IPS-15b (cell line): ENCODE measurements at regions not wholly inside any gene's neighbourhood (a gene's known extent, or its start where the extent isn't known, plus 50 kb on each side); places are given as distances from the start of the nearest gene placed in this dataset.

ENCODE experiments used
- H3K27me3 ChIP-seq: one replicate; pipeline ENCODE4 v1.6.1; 2013; ENCODE audit warnings: low read length; ENCODE audit not compliant: control insufficient read depth, insufficient read depth
- H3K36me3 ChIP-seq: one replicate; pipeline ENCODE4 v1.6.1; 2013; ENCODE audit warnings: low read length; ENCODE audit not compliant: control insufficient read depth, insufficient read depth
- H3K4me1 ChIP-seq: one replicate; pipeline ENCODE4 v1.6.1; 2013; ENCODE audit warnings: mild to moderate bottlenecking, low read length; ENCODE audit not compliant: control insufficient read depth, insufficient read depth
- H3K4me3 ChIP-seq: one replicate; pipeline ENCODE4 v1.5.1; 2013; ENCODE audit warnings: low read depth, low read length
- H3K9ac ChIP-seq: one replicate; pipeline ENCODE4 v1.6.1; 2013; ENCODE audit warnings: low read depth, mild to moderate bottlenecking, low read length
- H3K9me3 ChIP-seq: one replicate; pipeline ENCODE4 v1.6.1; 2013; ENCODE audit warnings: mild to moderate bottlenecking, low read length; ENCODE audit not compliant: control insufficient read depth, insufficient read depth

DNA sequence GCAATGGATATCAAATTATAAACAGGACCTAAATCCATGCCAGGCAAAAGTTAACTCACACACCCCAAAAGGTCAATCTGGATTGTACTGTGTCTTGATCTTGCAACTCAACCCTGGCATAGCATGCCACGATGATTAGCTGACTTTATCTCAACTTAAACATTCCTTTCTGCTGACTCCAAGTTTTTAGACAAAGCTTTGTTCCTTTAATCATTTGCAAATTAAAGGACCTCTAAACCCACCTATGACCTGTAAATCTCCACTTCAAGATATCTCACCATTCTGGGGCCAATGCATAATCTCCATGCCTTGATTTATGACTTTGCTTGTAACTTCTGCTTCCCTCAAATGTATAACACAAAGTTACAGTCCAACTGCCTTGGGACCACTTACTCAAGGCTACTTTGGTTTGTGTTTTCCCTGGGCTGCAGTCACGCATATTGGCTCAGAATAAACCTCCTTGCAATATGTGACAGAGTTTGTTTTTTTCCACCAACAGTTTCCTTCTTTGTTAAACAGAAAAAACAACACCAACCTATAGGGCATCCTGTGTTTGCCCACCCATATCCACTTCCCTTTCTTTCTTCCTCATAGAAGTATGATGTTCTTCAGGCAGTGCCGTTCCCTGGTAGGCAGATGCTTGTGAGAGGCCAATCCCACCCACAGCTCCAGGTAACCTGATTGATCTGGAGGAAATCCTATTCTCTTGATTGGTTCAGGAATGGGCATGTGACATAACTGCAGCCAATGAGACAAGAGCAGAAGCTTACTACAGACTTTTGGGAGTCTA, 390.6 kb upstream of the ERCC4 start:
- H3K4me1 ChIP-seq: no peaks in the 10 kb centered on the region
- no peaks in the 10 kb centered on the region for H3K9me3 ChIP-seq
- H3K27me3 ChIP-seq: no peaks in the 10 kb centered on the region
- no peak overlapping the region for H3K9ac ChIP-seq
- H3K4me3 ChIP-seq: no peak overlapping the region
- H3K36me3 ChIP-seq: no peaks in the 10 kb centered on the region

DNA sequence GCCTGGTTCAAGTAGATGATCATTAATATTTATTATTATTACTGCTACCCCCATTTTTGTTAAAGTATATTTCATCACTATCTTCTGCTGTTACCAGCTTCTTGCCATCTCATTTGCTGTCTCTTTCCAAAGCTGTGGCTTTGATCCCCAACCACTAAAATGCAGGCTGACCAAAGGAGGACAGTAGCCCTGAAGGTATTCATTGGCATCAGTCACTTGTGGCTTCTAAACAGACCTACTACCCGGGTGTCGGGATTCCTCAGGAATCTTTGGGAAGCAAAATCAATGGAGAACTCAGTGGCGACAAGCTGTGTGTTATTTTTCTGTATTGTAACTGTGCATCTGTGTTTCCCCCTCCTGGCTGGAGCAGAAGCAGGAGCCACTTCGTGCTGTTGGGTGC, 379.2 kb upstream of the ERCC4 start:
- Histone ChIP-seq H3K4me1 (no peaks in the 10 kb centered on the region), H3K36me3 (no peaks in the 10 kb centered on the region), H3K9ac (no peak overlapping the region), H3K27me3 (no peaks in the 10 kb centered on the region), H3K4me3 (no peak overlapping the region), H3K9me3 (no peaks in the 10 kb centered on the region)

DNA sequence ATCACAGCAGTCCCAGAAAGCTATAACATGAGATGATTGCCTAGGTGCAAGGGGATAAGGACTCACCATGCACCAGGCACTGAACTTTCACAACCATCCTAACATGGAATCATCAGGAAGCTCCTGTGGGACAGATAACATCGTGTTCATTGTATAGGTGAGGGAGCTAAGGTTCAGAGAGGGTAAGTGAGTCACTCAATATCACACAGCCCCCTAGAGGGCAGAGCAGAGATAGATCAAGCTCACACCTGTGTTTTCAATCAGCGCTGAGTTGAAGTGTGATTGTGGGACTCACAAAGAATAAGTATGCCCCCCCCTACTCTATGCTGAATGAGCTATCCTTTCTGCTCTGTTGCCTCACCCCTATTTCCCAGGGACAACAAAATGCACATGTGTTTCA, 377.7 kb upstream of the ERCC4 start:
- Histone ChIP-seq H3K27me3 (no peaks in the 10 kb centered on the region), H3K36me3 (no peaks in the 10 kb centered on the region), H3K9me3 (no peaks in the 10 kb centered on the region), H3K4me1 (no peaks in the 10 kb centered on the region), H3K9ac (no peak overlapping the region), H3K4me3 (no peak overlapping the region)

DNA sequence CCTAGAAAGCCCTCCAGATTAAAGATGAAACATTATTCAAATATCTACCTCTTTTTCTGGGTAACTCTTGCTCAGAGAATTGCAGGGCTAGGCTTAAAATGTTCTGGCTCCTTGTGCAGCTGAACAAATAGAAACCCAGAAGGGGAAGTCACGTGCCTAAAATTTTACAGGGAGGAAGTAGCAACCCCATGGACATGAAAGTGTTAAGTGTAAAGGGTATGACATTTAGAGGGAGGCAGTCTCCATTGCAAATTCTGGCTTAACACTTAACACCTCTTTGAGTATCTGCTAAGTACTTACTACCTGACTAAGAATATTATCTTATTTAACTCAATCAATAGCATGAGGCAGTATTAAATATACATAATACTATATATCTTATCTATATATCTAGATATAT, 376.1 kb upstream of the ERCC4 start:
- H3K4me1 ChIP-seq: no peaks in the 10 kb centered on the region
- no peak overlapping the region for H3K4me3 ChIP-seq
- no peaks in the 10 kb centered on the region for H3K36me3 ChIP-seq

DNA sequence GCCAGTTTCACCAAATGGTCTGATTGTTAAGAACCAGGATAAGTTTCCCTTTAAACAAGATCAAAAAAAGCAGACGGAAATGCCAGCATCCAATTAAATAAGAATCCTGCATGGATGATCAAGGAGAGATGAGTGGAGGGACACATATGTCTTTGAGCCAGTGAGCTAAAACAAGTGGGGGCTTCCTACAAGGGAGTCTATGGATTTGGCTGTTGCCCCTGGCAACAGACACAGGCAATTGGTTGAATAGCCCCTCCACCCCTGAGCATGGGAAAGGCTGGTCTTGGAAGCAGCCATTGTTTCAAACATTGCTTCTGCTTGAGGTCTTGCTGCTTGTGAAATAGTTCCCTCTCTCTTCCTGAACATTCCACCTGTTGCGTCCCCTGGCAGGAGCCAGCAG, 374.7 kb upstream of the ERCC4 start:
- H3K36me3 ChIP-seq: no peaks in the 10 kb centered on the region

More for the DNA sequence above, 376.1 kb upstream of the ERCC4 start:
- Histone ChIP-seq H3K9ac (no peak overlapping the region), H3K27me3 (no peaks in the 10 kb centered on the region), H3K9me3 (no peaks in the 10 kb centered on the region)

DNA sequence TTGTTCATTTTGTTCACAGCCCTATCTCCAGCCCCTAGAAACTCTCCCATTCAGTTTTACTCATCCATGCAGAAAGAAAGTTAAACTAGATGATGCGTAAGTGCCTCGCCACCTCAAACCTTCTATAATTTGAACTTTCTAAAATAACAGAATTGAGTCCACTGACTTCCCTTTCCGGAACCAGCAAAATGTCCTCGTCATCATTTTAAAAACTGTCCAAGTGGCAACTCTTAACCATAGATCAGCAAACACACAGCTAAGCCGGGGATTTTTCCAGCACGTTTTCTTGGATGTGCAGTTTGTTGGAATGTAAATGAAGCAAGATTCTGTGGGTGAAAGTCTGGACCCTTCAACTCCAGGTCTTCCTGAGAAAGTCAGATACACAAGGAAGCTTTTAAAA, 369.7 kb upstream of the ERCC4 start:
- H3K4me1 ChIP-seq: peaks cover 9% of the 10 kb centered on the region
- no peaks in the 10 kb centered on the region for H3K36me3 ChIP-seq
- no peaks in the 10 kb centered on the region for H3K27me3 ChIP-seq
- no peak overlapping the region for H3K4me3 ChIP-seq
- no peak overlapping the region for H3K9ac ChIP-seq
- no peaks in the 10 kb centered on the region for H3K9me3 ChIP-seq

More for the DNA sequence above, 374.7 kb upstream of the ERCC4 start:
- H3K4me1 ChIP-seq: no peaks in the 10 kb centered on the region
- no peak overlapping the region for H3K4me3 ChIP-seq
- no peaks in the 10 kb centered on the region for H3K9me3 ChIP-seq
- H3K9ac ChIP-seq: no peak overlapping the region
- H3K27me3 ChIP-seq: no peaks in the 10 kb centered on the region

DNA sequence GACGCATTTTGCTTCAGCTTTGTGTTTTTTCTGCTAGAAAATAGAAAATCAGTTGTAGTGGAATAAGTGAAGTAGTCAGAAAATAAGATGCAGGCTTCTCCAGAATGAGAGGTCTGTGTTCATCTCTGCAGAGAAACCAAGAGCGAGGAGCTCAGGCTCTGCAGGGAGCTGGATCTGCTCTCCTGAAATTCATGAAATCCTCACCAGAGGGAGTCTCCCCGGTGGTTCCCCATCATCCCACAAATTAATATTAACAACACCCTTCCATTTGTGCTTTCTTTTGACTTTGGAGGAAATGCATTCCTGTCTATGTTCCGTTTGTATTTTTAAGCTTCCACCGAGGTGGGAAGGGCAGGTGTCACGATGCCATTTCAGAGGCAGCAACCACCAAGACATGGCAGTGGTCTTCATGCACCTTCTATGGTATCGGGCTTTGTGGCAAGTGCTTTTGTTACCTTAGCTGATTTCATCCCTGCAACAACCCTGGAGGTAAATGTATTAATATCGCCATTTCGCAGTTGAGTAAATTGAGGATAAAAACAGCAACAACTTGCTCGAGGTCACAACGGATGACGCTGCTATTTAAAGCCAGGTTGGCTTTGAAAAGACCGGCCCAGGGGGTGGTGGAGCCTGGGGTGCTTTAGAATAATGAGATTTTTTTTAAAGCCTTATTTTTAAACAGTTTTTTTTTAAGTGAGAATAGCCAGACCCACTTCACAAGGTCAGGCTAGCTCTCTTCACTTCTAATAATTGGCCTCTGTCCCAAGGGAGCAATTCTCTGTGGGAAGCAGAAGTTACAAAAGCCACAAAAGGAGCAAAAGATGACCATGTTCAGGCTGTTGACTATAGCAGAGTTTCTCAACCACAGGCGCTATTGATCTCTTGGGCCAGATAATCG, 367.6 kb upstream of the ERCC4 start:
- Histone ChIP-seq H3K4me1 (peaks cover 12% of the 10 kb centered on the region), H3K9ac (no peak overlapping the region), H3K4me3 (no peak overlapping the region), H3K9me3 (no peaks in the 10 kb centered on the region), H3K36me3 (no peaks in the 10 kb centered on the region), H3K27me3 (no peaks in the 10 kb centered on the region)

DNA sequence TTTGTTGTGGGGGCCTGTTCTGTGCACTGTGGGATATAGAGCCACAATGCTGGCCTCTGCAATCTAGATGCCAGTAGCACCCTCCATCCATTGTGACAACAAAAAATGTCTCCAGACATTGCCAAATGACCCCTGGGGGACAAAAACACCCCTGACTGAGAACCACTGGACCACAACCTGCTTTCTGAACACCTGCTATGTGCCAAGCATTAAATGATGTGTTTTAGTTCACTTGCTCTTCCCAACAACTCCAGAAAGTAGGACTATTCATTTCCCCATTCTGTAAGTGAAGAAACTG, 367.0 kb upstream of the ERCC4 start:
- H3K4me3 ChIP-seq: no peak overlapping the region
- H3K4me1 ChIP-seq: peaks cover 12% of the 10 kb centered on the region

DNA sequence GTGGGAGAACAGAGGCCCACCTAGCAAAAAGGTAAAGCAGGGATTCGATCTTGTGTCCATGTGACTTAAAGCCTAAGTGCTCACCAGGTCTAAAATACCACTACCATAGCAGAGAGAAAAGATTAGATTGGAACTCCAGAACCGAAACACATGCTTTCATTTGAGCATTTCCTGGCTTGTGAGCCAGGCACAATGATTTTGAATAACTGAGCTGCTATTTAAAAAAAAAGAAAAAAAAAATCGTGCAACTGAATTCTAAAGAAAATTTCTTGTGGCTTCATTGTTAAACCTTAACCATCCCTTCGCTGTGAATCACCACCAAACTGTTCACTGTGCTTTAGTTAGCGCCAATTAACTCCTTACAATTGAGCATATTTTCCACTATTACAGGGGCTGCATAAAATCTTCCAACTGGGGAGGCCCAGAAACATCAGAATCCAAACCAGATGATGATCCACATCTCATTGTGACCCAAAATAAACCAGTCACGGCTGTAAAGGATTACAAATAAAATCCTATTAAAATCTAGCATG, 366.4 kb upstream of the ERCC4 start:
- no peaks in the 10 kb centered on the region for H3K9me3 ChIP-seq
- no peaks in the 10 kb centered on the region for H3K36me3 ChIP-seq
- no peak overlapping the region for H3K9ac ChIP-seq
- H3K4me3 ChIP-seq: no peak overlapping the region
- H3K4me1 ChIP-seq: peaks cover 12% of the 10 kb centered on the region
- H3K27me3 ChIP-seq: no peaks in the 10 kb centered on the region

More for the DNA sequence above, 367.0 kb upstream of the ERCC4 start:
- Histone ChIP-seq H3K9ac (no peak overlapping the region), H3K36me3 (no peaks in the 10 kb centered on the region), H3K9me3 (no peaks in the 10 kb centered on the region), H3K27me3 (no peaks in the 10 kb centered on the region)

DNA sequence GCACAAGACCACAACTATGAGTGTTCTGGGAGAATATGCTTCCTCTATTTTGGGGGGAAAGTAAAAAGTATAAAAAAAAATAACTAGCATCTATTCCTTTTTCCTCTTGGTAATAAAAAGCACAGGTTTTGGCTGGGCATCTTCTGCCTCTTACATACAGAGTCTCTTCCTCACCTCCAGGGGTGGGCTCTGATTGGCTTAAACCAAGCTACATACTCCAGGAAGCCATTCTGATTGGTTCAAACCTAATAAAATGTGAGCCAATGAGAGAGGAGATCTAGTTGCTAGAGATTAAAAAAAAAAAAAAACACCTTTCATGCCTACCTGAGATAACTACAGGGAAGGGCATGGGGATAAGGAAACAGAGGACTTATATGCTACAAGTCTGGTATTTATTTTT, 365.9 kb upstream of the ERCC4 start:
- Histone ChIP-seq H3K36me3 (no peaks in the 10 kb centered on the region), H3K27me3 (no peaks in the 10 kb centered on the region), H3K4me1 (peaks cover 12% of the 10 kb centered on the region), H3K9me3 (no peaks in the 10 kb centered on the region), H3K4me3 (no peak overlapping the region), H3K9ac (no peak overlapping the region)

DNA sequence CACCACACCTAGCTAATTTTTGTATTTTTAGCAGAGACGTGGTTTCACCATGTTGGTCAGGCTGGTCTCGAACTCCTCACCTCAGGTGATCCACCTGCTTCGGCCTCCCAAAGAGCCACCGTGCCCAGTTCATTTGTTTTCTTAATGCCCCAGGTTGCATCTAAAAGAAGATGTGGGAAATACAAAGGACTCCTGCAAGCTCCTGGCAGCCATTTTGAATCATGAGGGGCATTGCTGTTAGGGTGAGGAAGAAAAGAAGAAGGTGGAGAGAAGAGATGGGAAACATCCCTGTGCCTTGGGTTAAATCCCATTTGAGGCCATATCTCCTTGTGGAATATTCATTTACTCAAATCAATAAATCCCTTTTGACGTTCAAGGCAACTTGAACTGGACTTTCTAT, 365.3 kb upstream of the ERCC4 start:
- Histone ChIP-seq H3K9ac (no peak overlapping the region), H3K4me3 (no peak overlapping the region), H3K27me3 (no peaks in the 10 kb centered on the region), H3K9me3 (no peaks in the 10 kb centered on the region), H3K4me1 (peaks cover 12% of the 10 kb centered on the region), H3K36me3 (no peaks in the 10 kb centered on the region)

DNA sequence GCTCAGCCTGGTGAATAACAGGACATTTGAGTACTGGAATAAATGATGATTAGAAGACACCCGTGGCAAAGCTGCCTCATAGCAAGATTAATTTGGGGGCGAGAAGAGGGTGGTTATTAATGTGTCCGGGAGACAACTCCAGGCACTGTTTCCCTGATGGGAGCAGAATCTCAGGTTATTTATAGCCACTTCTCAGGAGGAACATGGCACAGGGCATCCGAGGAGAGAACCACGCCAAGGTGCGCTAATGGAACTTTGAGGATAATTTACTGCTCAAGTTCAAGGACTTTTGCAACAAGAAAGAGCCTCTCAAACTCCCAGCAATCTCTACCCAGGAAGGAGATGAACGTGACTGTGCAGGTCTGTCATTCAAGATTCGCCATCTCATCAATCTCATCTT, 362.5 kb upstream of the ERCC4 start:
- H3K4me1 ChIP-seq: peaks cover 9% of the 10 kb centered on the region
- H3K27me3 ChIP-seq: no peaks in the 10 kb centered on the region
- H3K9ac ChIP-seq: no peak overlapping the region

More for the DNA sequence above, 362.5 kb upstream of the ERCC4 start:
- H3K36me3 ChIP-seq: no peaks in the 10 kb centered on the region
- H3K4me3 ChIP-seq: no peak overlapping the region
- no peaks in the 10 kb centered on the region for H3K9me3 ChIP-seq
